Right cardiac atrium (tissue), 5 donors: ENCODE measurements at regions not wholly inside any gene's neighbourhood (a gene's known extent, or its start where the extent isn't known, plus 50 kb on each side); places are given as distances from the start of the nearest gene placed in this dataset.
"Not testable (repeated sequence)": the region's sequence is repeated elsewhere in the genome, so short reads cannot be mapped to it uniquely, and the experiment has no call there.

Source experiments
- ATAC-seq, 2 donors: fragments of 200-7000 bp; cut with Tn5 transposase; one replicate each; pipeline versions ENCODE4 v1.8.0 to v1.9.1; 2020; ENCODE audit warnings: moderate library complexity in 2 of 2, mild to moderate bottlenecking in 1 of 2
- DNase-seq, 3 donors: peaks; one replicate each; pipeline ENCODE4 v3.0.0-alpha.2; 2020
- H3K27ac ChIP-seq: one replicate; pipeline ENCODE4 v1.5.1; 2013; ENCODE audit warnings: mild to moderate bottlenecking, low read length, control low read depth, moderate library complexity
- H3K27me3 ChIP-seq: one replicate; pipeline ENCODE4 v1.6.1; 2013; ENCODE audit not compliant: control insufficient read depth, insufficient read depth
- H3K4me1 ChIP-seq: one replicate; pipeline ENCODE4 v1.6.1; 2013; ENCODE audit warnings: low read length; ENCODE audit not compliant: control insufficient read depth, insufficient read depth
- H3K4me3 ChIP-seq: one replicate; pipeline ENCODE4 v1.5.1; 2013; ENCODE audit warnings: low read length, control low read depth
- H3K9me3 ChIP-seq: one replicate; pipeline ENCODE4 v1.6.1; 2013; ENCODE audit warnings: low read length; ENCODE audit not compliant: control insufficient read depth
- WGBS: extraction: QIAGEN DNeasy Blood & Tissue Kit; methylation state at CpG from one replicate; pipeline ENCODE4 v1.1.7; 2013; 5-methylcytosine and 5-hydroxymethylcytosine counted together
- intact Hi-C, 4 donors: fragments of 100-400 bp; cut with DNase I; formaldehyde crosslinking; loops; one replicate each; pipeline versions ENCODE4 v1.11.0 to v1.14.0; 2022 to 2023
- donor health status: healthy with polysubstance abuse.
- donor health status: DM: no; HTN: yes; CAD: no.
- donor health status: DM: no; HTN: no; CAD: no.
- donor health status: DM: no; HTN: yes; CAD: no; lungs with severe emphysema.
- donor health status: DM: yes; HTN: yes; CAD: no.

- H3K27ac ChIP-seq: no peak overlapping the region
- no peaks in the 10 kb centered on the region for H3K9me3 ChIP-seq
- no peaks in the 10 kb centered on the region for H3K4me1 ChIP-seq
- WGBS: 97% methylated on average over 2 of the region's 2 CpGs
- no peaks in the 10 kb centered on the region for H3K27me3 ChIP-seq
- H3K4me3 ChIP-seq: no peak overlapping the region
- no peak for DNase-seq
- ATAC-seq: no peak
- intact Hi-C loops: no loop called here
These were observed 113.3 kb upstream of the BMPER start for GRCh38 chr7:33792041-33792440.

DNA sequence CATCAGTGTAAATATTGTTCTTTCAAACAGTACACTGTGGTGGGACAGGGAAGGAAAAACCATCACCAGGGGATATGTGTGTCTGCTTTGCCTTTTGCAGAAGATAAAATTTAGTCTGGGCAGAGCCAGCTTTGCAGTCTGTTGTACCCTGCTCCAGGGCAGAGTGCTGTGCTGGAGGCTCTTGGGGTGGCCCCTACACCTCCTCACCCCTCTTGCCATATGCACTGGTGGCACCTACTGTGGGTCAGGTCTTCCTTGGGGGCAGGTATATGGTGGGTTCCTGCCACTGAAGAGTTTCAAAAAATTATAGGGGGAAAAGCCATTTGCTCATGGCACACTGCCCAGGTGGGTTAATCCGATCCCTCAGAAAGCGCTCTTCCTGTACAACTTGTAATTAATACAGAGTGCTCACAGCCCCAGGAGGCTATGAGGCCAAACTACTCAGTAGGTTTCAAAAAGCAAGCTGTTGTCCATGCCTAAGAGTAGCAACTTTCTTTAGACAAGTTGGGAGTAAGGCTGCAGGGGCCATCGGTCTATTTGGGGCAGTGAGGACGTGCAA, 112.7 kb upstream of the BMPER start:
- WGBS: 95% methylated on average over 4 of the region's 4 CpGs
- intact Hi-C loops: no loop called here
- Histone ChIP-seq H3K27ac (no peak overlapping the region), H3K27me3 (no peaks in the 10 kb centered on the region), H3K4me1 (no peaks in the 10 kb centered on the region), H3K9me3 (no peaks in the 10 kb centered on the region), H3K4me3 (no peak overlapping the region)
- DNase-seq (no peak), ATAC-seq (no peak)

DNA sequence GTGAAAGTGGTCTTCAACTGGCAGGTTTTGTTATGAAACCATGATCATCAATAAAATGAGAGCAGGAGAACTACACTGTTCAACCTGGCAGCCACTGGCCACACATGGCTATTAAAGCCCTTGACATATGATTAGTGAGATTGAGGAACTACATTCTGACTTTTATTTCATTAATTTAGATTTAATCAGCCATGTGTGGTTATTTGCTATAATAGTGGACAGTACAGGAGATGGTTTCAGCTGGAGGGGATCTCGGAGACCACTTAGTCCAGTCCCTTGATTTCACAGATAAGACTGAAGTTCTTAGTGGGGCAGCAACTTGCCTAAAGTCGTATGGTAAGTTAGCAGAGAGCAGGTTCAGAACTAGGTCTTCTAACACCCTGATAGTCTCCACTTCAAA, 111.7 kb upstream of the BMPER start:
- Histone ChIP-seq H3K4me3 (no peak overlapping the region), H3K27me3 (no peaks in the 10 kb centered on the region), H3K27ac (no peak overlapping the region), H3K9me3 (no peaks in the 10 kb centered on the region), H3K4me1 (no peaks in the 10 kb centered on the region)
- 92% methylated on average over 2 of the region's 2 CpGs for WGBS
- intact Hi-C loops: no loop called here
- no peak for DNase-seq
- ATAC-seq: no peak

DNA sequence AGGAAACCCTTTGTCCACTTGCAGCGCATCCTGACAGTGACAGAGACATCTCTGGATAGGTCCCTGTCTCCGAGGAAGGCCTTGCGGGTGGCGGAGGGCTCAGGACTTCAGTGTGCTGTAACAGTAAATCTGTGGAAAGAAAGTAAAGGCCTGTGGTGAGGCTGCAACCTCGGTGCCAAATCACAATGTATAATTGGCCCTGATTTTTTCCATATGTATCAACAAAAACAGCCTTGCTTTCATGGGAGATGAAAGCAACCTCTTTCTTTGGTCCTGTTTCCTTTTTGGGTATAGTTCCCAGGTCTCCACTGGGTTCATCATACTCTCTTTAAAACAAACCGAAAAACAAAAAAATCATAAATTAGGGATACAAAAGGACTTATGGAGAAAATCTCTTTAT, 110.9 kb upstream of the BMPER start:
- H3K27ac ChIP-seq: no peak overlapping the region
- intact Hi-C loops: no loop called here
- 95% methylated on average over 6 of the region's 6 CpGs for WGBS
- no peaks in the 10 kb centered on the region for H3K9me3 ChIP-seq
- DNase-seq (no peak), ATAC-seq (no peak)
- H3K4me3 ChIP-seq: no peak overlapping the region
- no peaks in the 10 kb centered on the region for H3K27me3 ChIP-seq
- no peaks in the 10 kb centered on the region for H3K4me1 ChIP-seq

- WGBS: 92% methylated on average over 6 of the region's 6 CpGs
- intact Hi-C loops: no loop called here
- Histone ChIP-seq H3K9me3 (no peaks in the 10 kb centered on the region), H3K4me3 (no peak overlapping the region), H3K27me3 (no peaks in the 10 kb centered on the region), H3K27ac (no peak overlapping the region), H3K4me1 (no peaks in the 10 kb centered on the region)
- DNase-seq: no peak
- no peak for ATAC-seq
These were observed 110.4 kb upstream of the BMPER start for GRCh38 chr7:33794959-33795358.

DNA sequence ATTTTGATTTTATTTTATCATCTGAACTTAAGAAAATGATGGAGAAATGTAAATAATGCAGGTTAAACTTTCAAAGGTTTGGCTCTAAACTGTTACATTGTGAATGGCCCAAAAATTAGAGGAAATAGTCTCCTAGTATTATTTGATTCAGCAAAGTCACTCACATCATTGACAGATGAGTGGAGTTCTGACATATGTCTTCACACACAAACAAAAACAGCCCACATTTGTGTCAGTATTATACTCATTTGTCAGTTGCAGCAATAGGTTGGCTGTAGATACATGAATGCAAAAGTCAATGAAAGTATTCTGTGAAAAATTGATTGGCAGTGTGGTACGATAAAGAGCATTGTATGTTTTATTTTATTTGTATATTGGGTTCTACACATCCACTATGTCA, 108.8 kb upstream of the BMPER start:
- intact Hi-C loops: no loop called here

DNA sequence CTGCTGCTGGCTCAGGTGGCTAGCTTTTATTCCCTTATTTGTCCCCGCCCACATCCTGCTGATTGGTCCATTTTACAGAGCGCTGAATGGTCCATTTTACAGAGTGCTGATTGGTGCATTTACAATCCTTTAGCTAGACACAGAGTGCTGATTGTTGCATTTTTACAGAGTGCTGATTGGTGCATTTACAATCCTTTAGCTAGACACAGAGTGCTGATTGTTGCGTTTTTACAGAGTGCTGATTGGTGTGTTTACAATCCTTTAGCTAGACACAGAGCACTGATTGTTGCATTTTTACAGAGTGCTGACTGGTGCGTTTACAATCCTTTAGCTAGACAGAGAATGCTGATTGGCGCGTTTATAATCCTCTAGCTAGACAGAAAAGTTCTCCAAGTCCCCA, 107.8 kb upstream of the BMPER start:
- DNase-seq, intact Hi-C loops: not testable (repeated sequence)
- WGBS: 95% methylated on average over 6 of the region's 6 CpGs

More for the DNA sequence above, 108.8 kb upstream of the BMPER start:
- H3K27me3 ChIP-seq: no peaks in the 10 kb centered on the region
- H3K4me1 ChIP-seq: no peaks in the 10 kb centered on the region
- H3K27ac ChIP-seq: no peak overlapping the region
- no peak overlapping the region for H3K4me3 ChIP-seq
- 96% methylated on average over 1 of the region's 1 CpG for WGBS
- H3K9me3 ChIP-seq: no peaks in the 10 kb centered on the region
- no peak for ATAC-seq
- no peak for DNase-seq

DNA sequence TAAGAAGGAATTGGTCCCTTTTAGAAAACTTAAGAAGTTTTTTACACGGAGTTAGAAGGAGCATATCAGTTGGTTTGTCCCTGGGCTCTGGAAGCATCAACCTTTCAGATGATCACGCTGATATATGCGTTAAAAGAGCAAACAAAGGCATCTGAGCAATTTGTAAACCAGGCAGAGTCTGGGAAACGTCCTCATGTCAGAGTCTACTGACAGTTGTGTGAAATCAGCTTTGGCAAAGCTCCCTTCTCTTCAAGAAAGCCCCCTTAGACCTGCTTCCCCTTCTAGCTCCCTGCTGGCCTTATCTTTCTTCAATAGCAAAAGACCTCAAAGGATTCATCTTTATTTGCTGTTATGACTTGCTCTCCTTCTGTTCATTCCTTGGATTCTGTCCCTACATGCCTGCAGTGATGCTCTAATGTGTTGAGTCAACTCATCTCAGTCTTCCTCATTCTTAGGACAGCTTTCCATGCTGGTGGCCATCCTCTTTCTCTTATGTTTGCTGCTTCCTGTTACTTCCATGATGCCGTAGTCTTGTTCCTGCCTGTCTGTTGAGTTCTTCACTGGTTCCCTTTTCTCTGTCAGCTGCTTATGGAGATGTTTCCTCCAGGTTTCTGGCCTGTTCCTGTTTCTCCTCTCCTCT, 106.5 kb upstream of the BMPER start:
- no peak for ATAC-seq
- intact Hi-C loops: no loop called here
- Histone ChIP-seq H3K27me3 (no peaks in the 10 kb centered on the region), H3K4me3 (no peak overlapping the region), H3K27ac (no peak overlapping the region), H3K9me3 (no peaks in the 10 kb centered on the region), H3K4me1 (no peaks in the 10 kb centered on the region)
- no peak for DNase-seq
- 59% methylated on average over 5 of the region's 5 CpGs for WGBS

More for the DNA sequence above, 107.8 kb upstream of the BMPER start:
- H3K27me3 ChIP-seq, H3K4me3 ChIP-seq, H3K4me1 ChIP-seq, ATAC-seq, H3K9me3 ChIP-seq, H3K27ac ChIP-seq: not testable (repeated sequence)

GRCh38 chr7:33799766-33800165, 105.6 kb upstream of the BMPER start:
- intact Hi-C loops: no loop called here
- 94% methylated on average over 2 of the region's 2 CpGs for WGBS
- Histone ChIP-seq H3K4me1 (no peaks in the 10 kb centered on the region), H3K4me3 (no peak overlapping the region), H3K9me3 (no peaks in the 10 kb centered on the region), H3K27ac (no peak overlapping the region), H3K27me3 (no peaks in the 10 kb centered on the region)
- DNase-seq (no peak), ATAC-seq (no peak)

DNA sequence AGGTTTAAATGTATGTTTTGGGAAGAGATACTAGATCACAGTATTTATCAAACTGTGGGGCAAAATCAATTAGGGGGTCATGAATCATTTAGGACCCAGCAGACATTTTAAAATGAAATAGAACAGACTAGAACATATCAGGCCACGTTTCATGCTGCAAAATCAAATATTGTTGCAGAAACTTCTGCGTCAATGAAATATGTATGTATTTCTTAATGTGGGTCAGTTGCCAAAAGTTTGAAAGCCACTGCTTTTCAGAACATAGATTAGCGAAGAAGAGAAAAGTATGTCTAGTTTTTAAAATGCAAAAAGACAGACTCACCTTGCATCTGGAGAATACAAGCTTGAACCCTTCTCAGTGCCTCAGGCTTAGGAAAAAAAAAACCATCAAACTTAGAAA, 102.7 kb upstream of the BMPER start:
- no peaks in the 10 kb centered on the region for H3K9me3 ChIP-seq
- H3K4me3 ChIP-seq: no peak overlapping the region
- no peak for DNase-seq
- no peak for ATAC-seq
- no peaks in the 10 kb centered on the region for H3K27me3 ChIP-seq
- H3K4me1 ChIP-seq: peaks cover 15% of the 10 kb centered on the region
- H3K27ac ChIP-seq: no peak overlapping the region
- 89% methylated on average over 3 of the region's 3 CpGs for WGBS
- intact Hi-C loops: no loop called here

DNA sequence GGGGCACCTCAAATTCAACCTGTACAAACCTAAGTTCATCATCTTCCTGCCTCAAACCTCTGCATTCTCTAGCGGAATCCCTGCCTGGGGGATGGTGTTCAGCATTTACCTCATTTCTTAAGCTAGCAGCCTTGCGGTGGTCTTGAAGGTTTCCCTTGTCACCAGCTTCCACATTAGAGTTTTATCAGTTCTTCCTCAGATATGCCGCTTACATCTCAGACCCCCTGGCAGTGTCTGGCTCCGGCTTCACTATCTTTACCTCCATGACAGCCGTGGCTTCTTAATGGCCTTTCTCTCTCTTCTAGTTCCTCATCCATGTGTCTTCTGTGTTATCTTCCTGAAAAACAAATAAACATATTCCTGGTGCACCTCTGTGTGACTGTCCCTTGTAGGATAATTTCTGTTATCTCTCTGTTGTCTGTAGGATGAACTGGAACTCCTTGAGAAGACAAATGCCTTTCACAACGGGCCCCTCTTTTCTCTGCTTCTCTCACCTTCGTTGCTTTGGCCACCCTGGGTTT, 101.1 kb upstream of the BMPER start:
- Histone ChIP-seq H3K4me3 (no peak overlapping the region), H3K4me1 (peaks cover 15% of the 10 kb centered on the region), H3K9me3 (no peaks in the 10 kb centered on the region), H3K27me3 (no peaks in the 10 kb centered on the region), H3K27ac (no peak overlapping the region)
- DNase-seq: no peak
- intact Hi-C loops: no loop called here
- ATAC-seq: no peak
- WGBS: 89% methylated on average over 7 of the region's 7 CpGs
